K562 (cell line): ENCODE measurements at regions not wholly inside any gene's neighbourhood (a gene's known extent, or its start where the extent isn't known, plus 50 kb on each side); places are given as distances from the start of the nearest gene placed in this dataset.

Source experiments
- CBX5 ChIP-seq: IDR thresholded peaks from 2 replicates; pipeline ENCODE4 v1.6.1; 2014; ENCODE audit warnings: low read depth, borderline replicate concordance
- E2F6 ChIP-seq, 2 experiments: IDR thresholded peaks; 2 replicates each; pipeline ENCODE4 v1.6.1; 2011; ENCODE audit warnings: borderline replicate concordance in 1 of 2, control low read depth in 1 of 2, low read depth in 1 of 2, low read length in 1 of 2, mild to moderate bottlenecking in 1 of 2, mixed read lengths in 1 of 2, moderate library complexity in 1 of 2; ENCODE audit not compliant: insufficient read depth in 1 of 2, insufficient read length in 1 of 2, poor library complexity in 1 of 2, severe bottlenecking in 1 of 2; ENCODE audit errors: extremely low read depth in 1 of 2
- ESRRA ChIP-seq: fragments of 450-650 bp; IDR thresholded peaks from 2 replicates; pipeline ENCODE4 v1.6.1; 2014; ENCODE audit warnings: low read depth, mild to moderate bottlenecking, moderate library complexity, borderline replicate concordance
- HCFC1 ChIP-seq: IDR thresholded peaks from 2 replicates; pipeline ENCODE4 v1.6.1; 2012; ENCODE audit warnings: low read depth, low read length, improper control_type of control experiment
- NFIC ChIP-seq: fragments of 450-650 bp; IDR thresholded peaks from 2 replicates; pipeline ENCODE4 v1.6.1; 2017; ENCODE audit warnings: mild to moderate bottlenecking, inconsistent platforms
- SLC30A9 ChIP-seq: fragments of 250-450 bp; sonication (Bioruptor Pico); IDR thresholded peaks from 2 replicates; pipeline ENCODE4 v1.8.0; 2022; ENCODE audit warnings: mild to moderate bottlenecking, moderate library complexity
- TFE3 ChIP-seq: fragments of 450-650 bp; formaldehyde crosslinking; IDR thresholded peaks from 2 replicates; pipeline ENCODE4 v1.4.0; 2020; ENCODE audit warnings: mild to moderate bottlenecking, mixed read lengths
- ZFP36 ChIP-seq: fragments of 150-350 bp; IDR thresholded peaks from 2 replicates; pipeline ENCODE4 v1.6.1; 2018; ENCODE audit warnings: low read length, low read depth; ENCODE audit not compliant: partially characterized antibody
- ZNF140 ChIP-seq: fragments of 250-450 bp; sonication (Bioruptor Pico); IDR thresholded peaks from 2 replicates; pipeline ENCODE4 v1.8.0; 2021; ENCODE audit warnings: moderate library complexity, mild to moderate bottlenecking, inconsistent platforms
- ZNF318 ChIP-seq, 2 experiments: fragments of 450-650 bp; IDR thresholded peaks; 2 replicates each; pipeline ENCODE4 v1.6.1; 2016; ENCODE audit warnings: mild to moderate bottlenecking in 2 of 2, borderline replicate concordance in 1 of 2, low read depth in 1 of 2, moderate library complexity in 1 of 2

- TF ChIP-seq TFE3 (no peak), SLC30A9 (CRISPR knock-in tag) (no peak), ZNF140 (CRISPR knock-in tag) (no peak), ZFP36 (no peak), ESRRA (no peak), E2F6 (IDR thresholded peaks at IDR 0.05; ENCODE audit: borderline replicate concordance in 1 of 2, extremely low read depth in 1 of 2, insufficient read depth in 1 of 2, insufficient read length in 1 of 2, low read depth in 1 of 2, low read length in 1 of 2, poor library complexity in 1 of 2, severe bottlenecking in 1 of 2) (no peak), NFIC (no peak), ZNF318 (IDR thresholded peaks at IDR 0.05; ENCODE audit: borderline replicate concordance in 1 of 2, low read depth in 1 of 2) (no peak), CBX5 (no peak), HCFC1 (no peak)
These were observed 322.3 kb downstream of the DLEU7 start (continued) for GRCh38 chr13:50521006-50521830.
